SU-DHL-6 (cell line): ENCODE measurements at regions not wholly inside any gene's neighbourhood (a gene's known extent, or its start where the extent isn't known, plus 50 kb on each side); places are given as distances from the start of the nearest gene placed in this dataset.

ENCODE experiments used
- H2AFZ ChIP-seq: fragments of 200-600 bp; sonication (generic); 2 replicates; pipeline ENCODE4 v1.6.1; 2014; ENCODE audit warnings: low read depth, mild to moderate bottlenecking, moderate library complexity, mixed read lengths, antibody characterized with exemption, low read length; ENCODE audit not compliant: severe bottlenecking
- H3F3A ChIP-seq: fragments of 200-600 bp; shearing (Covaris generic); 2 replicates; pipeline ENCODE4 v1.6.0; 2016; ENCODE audit warnings: antibody characterized with exemption, mild to moderate bottlenecking; ENCODE audit not compliant: insufficient read depth
- H3K27ac ChIP-seq: fragments of 200-600 bp; sonication (generic); 2 replicates; pipeline ENCODE4 v1.5.1; 2016; ENCODE audit warnings: low read depth, mild to moderate bottlenecking, low read length, moderate library complexity, mixed read lengths
- H3K27me3 ChIP-seq: fragments of 200-600 bp; sonication (generic), shearing (Covaris generic); 2 replicates; pipeline ENCODE4 v1.6.0; 2014; ENCODE audit warnings: mild to moderate bottlenecking, low read length
- H3K36me3 ChIP-seq: fragments of 200-600 bp; sonication (generic); 2 replicates; pipeline ENCODE4 v1.6.1; 2014; ENCODE audit warnings: mild to moderate bottlenecking, low read length, mixed read lengths
- H3K4me2 ChIP-seq: fragments of 300-600, 200-600 bp; shearing (Covaris generic), sonication (generic); 2 replicates; pipeline ENCODE4 v1.6.0; 2014; ENCODE audit warnings: low read length, low read depth, mild to moderate bottlenecking; ENCODE audit not compliant: poor library complexity, severe bottlenecking
- H3K4me3 ChIP-seq: fragments of 200-600 bp; sonication (generic); 2 replicates; pipeline ENCODE4 v1.5.1; 2014; ENCODE audit warnings: antibody characterized with exemption, low read length, mild to moderate bottlenecking, mixed read lengths; ENCODE audit not compliant: insufficient read depth, poor library complexity, severe bottlenecking
- H3K79me2 ChIP-seq: fragments of 200-600 bp; sonication (generic); 2 replicates; pipeline ENCODE4 v1.6.1; 2014; ENCODE audit warnings: mild to moderate bottlenecking, low read length, moderate library complexity; ENCODE audit not compliant: insufficient read depth
- H3K9ac ChIP-seq: fragments of 200-600 bp; sonication (generic); 2 replicates; pipeline ENCODE4 v1.7.0; 2014; ENCODE audit warnings: mild to moderate bottlenecking, low read length
- H3K9me2 ChIP-seq: fragments of 200-600 bp; sonication (generic); replicated peaks from 2 replicates; pipeline ENCODE4 v1.6.1; 2014; ENCODE audit warnings: low read length; ENCODE audit not compliant: insufficient read depth
- H3K9me3 ChIP-seq: fragments of 200-600 bp; sonication (generic); 2 replicates; pipeline ENCODE4 v1.6.1; 2014; ENCODE audit warnings: low read length, mixed read lengths; ENCODE audit not compliant: insufficient read depth
- H4K20me1 ChIP-seq: fragments of 200-600 bp; sonication (generic); 2 replicates; pipeline ENCODE4 v1.6.1; 2014; ENCODE audit warnings: low read depth, mild to moderate bottlenecking, antibody characterized with exemption, low read length, moderate library complexity, mixed read lengths
- EZH2phosphoT487 ChIP-seq: fragments of 200-600 bp; sonication (generic), shearing (Covaris generic); conservative IDR thresholded peaks from 2 replicates; pipeline ENCODE4 v1.6.1; 2018; ENCODE audit warnings: mild to moderate bottlenecking, antibody characterized with exemption, low read length, moderate library complexity, mixed read lengths
- TF ChIP-seq, protein P1 (sequence below): fragments of 200-600 bp; sonication (generic); IDR thresholded peaks from one replicate; pipeline ENCODE4 v1.5.1; 2017; ENCODE audit warnings: antibody characterized with exemption, mild to moderate bottlenecking, low read length, moderate library complexity; ENCODE audit not compliant: insufficient read depth, poor library complexity, severe bottlenecking

DNA sequence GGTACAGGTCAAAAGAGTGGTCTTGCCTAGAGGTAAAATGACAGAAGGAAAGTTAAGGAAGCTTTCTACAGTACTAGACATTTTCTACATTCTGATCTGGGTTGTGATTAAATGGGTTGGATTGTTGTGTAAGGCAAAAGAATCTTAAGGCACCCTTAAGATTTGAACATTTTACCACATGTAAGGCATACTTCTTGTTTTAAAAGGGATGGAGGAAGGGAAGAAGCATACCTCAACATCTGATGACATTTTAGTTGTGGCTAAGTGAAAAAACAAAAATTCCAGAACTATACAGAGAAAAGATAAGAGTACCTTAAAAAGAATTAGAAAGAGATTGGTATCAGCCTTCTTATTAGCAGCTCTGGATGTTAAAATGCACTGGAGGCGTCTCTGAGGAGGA lies 356.0 kb upstream of the CADM1 start:
- H4K20me1 ChIP-seq = no peaks in the 10 kb centered on the region

DNA sequence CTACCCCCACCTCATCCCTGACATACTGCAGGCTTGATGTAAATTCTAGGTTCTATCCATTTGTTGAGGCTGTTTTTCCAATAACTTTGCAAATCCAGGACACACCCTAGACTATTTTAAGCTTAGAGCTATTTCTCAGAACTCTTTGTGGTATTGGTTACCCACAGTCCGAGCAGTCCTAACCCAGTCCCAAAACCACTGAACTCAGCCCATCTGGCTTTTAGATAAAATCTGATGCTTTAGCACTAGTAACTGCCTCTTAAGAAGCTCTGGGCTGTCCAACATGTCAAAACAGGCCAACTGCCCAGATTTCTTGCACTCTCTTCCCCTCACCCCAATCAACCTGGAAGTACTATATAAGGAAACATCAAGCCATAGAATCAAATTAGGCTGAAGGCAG lies 344.4 kb upstream of the CADM1 start:
- H3K4me3 ChIP-seq = no peak overlapping the region
- no peak for TF ChIP-seq EZH2phosphoT487
- TF ChIP-seq, protein P1, sequence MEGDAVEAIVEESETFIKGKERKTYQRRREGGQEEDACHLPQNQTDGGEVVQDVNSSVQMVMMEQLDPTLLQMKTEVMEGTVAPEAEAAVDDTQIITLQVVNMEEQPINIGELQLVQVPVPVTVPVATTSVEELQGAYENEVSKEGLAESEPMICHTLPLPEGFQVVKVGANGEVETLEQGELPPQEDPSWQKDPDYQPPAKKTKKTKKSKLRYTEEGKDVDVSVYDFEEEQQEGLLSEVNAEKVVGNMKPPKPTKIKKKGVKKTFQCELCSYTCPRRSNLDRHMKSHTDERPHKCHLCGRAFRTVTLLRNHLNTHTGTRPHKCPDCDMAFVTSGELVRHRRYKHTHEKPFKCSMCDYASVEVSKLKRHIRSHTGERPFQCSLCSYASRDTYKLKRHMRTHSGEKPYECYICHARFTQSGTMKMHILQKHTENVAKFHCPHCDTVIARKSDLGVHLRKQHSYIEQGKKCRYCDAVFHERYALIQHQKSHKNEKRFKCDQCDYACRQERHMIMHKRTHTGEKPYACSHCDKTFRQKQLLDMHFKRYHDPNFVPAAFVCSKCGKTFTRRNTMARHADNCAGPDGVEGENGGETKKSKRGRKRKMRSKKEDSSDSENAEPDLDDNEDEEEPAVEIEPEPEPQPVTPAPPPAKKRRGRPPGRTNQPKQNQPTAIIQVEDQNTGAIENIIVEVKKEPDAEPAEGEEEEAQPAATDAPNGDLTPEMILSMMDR = no peak
- H3K9ac ChIP-seq = no peak overlapping the region
- no peaks in the 10 kb centered on the region for H3K36me3 ChIP-seq
- H3K79me2 ChIP-seq = no peaks in the 10 kb centered on the region
- no peaks in the 10 kb centered on the region for H4K20me1 ChIP-seq
- H3K9me2 ChIP-seq = no peaks in the 10 kb centered on the region
- no peak overlapping the region for H3K4me2 ChIP-seq
- H3F3A ChIP-seq = no peaks in the 10 kb centered on the region
- H3K27me3 ChIP-seq = no peaks in the 10 kb centered on the region
- no peaks in the 10 kb centered on the region for H3K9me3 ChIP-seq
- H2AFZ ChIP-seq = no peak overlapping the region
- no peak overlapping the region for H3K27ac ChIP-seq

More for the DNA sequence above, 356.0 kb upstream of the CADM1 start:
- no peak overlapping the region for H3K4me3 ChIP-seq
- H3K27ac ChIP-seq = no peak overlapping the region
- no peak overlapping the region for H3K9ac ChIP-seq
- H2AFZ ChIP-seq = no peak overlapping the region
- no peaks in the 10 kb centered on the region for H3F3A ChIP-seq
- H3K36me3 ChIP-seq = peaks cover 4% of the 10 kb centered on the region; the same call in 1 of the 2 replicates
- H3K79me2 ChIP-seq = no peaks in the 10 kb centered on the region
- no peak for TF ChIP-seq EZH2phosphoT487
- TF ChIP-seq, protein P1 = no peak
- H3K9me2 ChIP-seq = no peaks in the 10 kb centered on the region
- H3K4me2 ChIP-seq = no peak overlapping the region
- H3K9me3 ChIP-seq = peaks cover 4% of the 10 kb centered on the region; the same call in 1 of the 2 replicates
- no peaks in the 10 kb centered on the region for H3K27me3 ChIP-seq

DNA sequence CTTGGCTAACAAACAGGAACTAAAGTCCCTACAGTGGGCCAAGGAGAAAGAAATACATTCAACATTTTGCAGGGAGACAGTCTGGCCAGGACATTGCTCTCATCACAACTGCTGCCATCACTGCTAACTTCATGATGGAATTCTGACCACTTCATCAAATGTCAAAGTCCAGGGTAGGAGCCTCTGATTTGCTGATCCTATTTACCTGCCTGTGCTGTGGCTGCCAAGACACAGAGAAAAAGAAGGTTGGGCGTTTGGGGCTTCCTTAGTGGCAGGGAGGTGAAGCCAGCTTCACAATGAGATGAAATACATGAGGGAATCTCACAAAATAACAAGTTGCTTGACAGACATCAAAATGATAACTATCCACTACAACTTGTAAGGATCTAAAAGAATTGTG lies 343.9 kb upstream of the CADM1 start:
- Histone ChIP-seq H3K9ac (no peak overlapping the region), H3K27me3 (no peaks in the 10 kb centered on the region), H3K9me3 (no peaks in the 10 kb centered on the region), H3K36me3 (no peaks in the 10 kb centered on the region), H4K20me1 (no peaks in the 10 kb centered on the region), H3K4me2 (no peak overlapping the region), H3K79me2 (no peaks in the 10 kb centered on the region), H3K9me2 (no peaks in the 10 kb centered on the region), H2AFZ (no peak overlapping the region), H3K27ac (no peak overlapping the region), H3K4me3 (no peak overlapping the region), H3F3A (no peaks in the 10 kb centered on the region)
- TF ChIP-seq, protein P1 = no peak
- TF ChIP-seq EZH2phosphoT487 = no peak

DNA sequence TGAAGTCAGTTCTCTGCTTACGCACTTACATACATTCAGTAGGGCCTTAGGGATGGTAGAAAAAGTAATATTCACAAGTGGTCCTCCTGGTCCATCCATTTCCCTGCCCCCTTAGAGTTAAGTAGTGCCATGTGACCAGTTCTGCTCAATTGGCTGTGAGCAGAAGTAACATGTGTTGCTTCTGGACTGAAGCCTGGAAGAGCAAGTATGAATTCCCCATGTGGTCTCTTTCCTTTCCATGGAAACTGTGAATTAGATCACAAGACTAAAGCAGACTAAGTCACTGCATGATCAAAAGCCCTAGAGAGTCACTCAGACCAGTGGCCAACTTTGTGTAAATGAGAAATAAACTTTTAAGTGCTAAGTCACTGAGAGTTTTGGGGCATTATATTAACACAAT lies 341.7 kb upstream of the CADM1 start:
- Histone ChIP-seq H4K20me1 (no peaks in the 10 kb centered on the region), H3K4me3 (no peak overlapping the region), H3K9me2 (no peaks in the 10 kb centered on the region), H2AFZ (no peak overlapping the region), H3K36me3 (no peaks in the 10 kb centered on the region), H3K9ac (no peak overlapping the region), H3K27me3 (no peaks in the 10 kb centered on the region), H3K4me2 (no peak overlapping the region), H3F3A (no peaks in the 10 kb centered on the region), H3K27ac (no peak overlapping the region), H3K9me3 (no peaks in the 10 kb centered on the region), H3K79me2 (no peaks in the 10 kb centered on the region)
- TF ChIP-seq, protein P1 = no peak
- TF ChIP-seq EZH2phosphoT487 = no peak
